ENCODE measurements at regions not wholly inside any gene's neighbourhood (a gene's known extent, or its start where the extent isn't known, plus 50 kb on each side); places are given as distances from the start of the nearest gene placed in this dataset.

- TF ChIP-seq CTCF (IDR thresholded peaks at IDR 0.05; ENCODE audit: borderline replicate concordance, extremely low read depth, low read length, poor library complexity, severe bottlenecking) (no peak), EZH2 (IDR thresholded peaks at IDR 0.05; ENCODE audit: borderline replicate concordance, low read depth, low read length, severe bottlenecking) (no peak)
Measured at GRCh38 chr3:152893647-152894046, 58.7 kb downstream of the P2RY1 start.
